ENCODE measurements at regions not wholly inside any gene's neighbourhood (a gene's known extent, or its start where the extent isn't known, plus 50 kb on each side); places are given as distances from the start of the nearest gene placed in this dataset.

DNA sequence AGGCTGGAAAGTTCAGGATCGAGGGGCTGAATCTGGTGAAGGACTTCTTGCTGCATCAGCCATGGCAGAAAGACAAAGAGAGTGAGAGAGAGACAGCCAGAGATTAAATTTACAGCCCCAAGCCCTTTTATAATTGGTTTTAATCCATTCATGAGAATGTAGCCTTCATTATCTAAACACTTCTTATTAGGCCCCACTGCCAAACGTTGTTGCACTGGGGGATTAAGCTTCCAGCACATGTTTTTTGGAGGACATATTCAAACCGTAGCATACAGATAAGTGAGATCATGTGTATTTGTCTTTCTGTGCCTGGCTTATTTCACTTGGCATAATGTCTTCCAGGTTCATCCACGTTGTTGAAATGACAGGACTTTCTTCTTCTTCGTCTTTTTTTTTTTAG, 524.7 kb downstream of the SPRY1 start:
- intact Hi-C loops (cut with micrococcal nuclease): no loop called here
- Histone ChIP-seq H2AFZ (ENCODE audit: insufficient read depth, low read depth, low read length, poor library complexity, severe bottlenecking) (no peak overlapping the region), H3K36me3 (replicated peaks in 1 of 2; ENCODE audit: control extremely low read depth in 1 of 2, control insufficient read depth in 1 of 2, extremely low read depth in 1 of 2, insufficient read depth in 2 of 2, low read length in 1 of 2) (no peaks in the 10 kb centered on the region), H3K9ac (ENCODE audit: low read length) (no peak overlapping the region), H3K4me3 (ENCODE audit: control extremely low read depth in 1 of 5, extremely low read depth in 1 of 5, insufficient read depth in 1 of 5, low read depth in 2 of 5, low read length in 4 of 5) (no peak overlapping the region), H3K27me3 (replicated peaks in 1 of 4; ENCODE audit: control extremely low read depth in 1 of 4, control insufficient read depth in 3 of 4, insufficient read depth in 4 of 4, low read length in 3 of 4) (peaks cover 0 to 3% (median 0%) of the 10 kb centered on the region in 4 experiments), H3K4me1 (ENCODE audit: control insufficient read depth in 2 of 2, insufficient read depth in 2 of 2, low read length in 2 of 2) (no peaks in the 10 kb centered on the region), H3K79me2 (ENCODE audit: control insufficient read depth, insufficient read depth, low read length) (no peaks in the 10 kb centered on the region), H3K27ac (ENCODE audit: low read length in 2 of 2) (no peak overlapping the region), H4K20me1 (ENCODE audit: control insufficient read depth, insufficient read depth, low read length, poor library complexity, severe bottlenecking) (no peaks in the 10 kb centered on the region), H3K9me3 (ENCODE audit: control extremely low read depth in 1 of 3, control insufficient read depth in 2 of 3, insufficient read depth in 1 of 3, low read length in 2 of 3) (no peaks in the 10 kb centered on the region), H3K4me2 (replicated peaks; ENCODE audit: low read depth, low read length, poor library complexity, severe bottlenecking) (no peak overlapping the region)
- ATAC-seq (ENCODE audit: low read depth): no peak
- ChIA-PET CTCF (no interaction called here), POLR2A (no interaction called here)
- DNase-seq: no peak
- H3K9me3 Mint-ChIP-seq (ENCODE audit: insufficient read depth): no peaks in the 10 kb centered on the region
- WGBS (ENCODE audit: insufficient coverage): 76% methylated on average over 3 of the region's 5 CpGs
- TF ChIP-seq EZH2 (IDR thresholded peaks at IDR 0.05; ENCODE audit: borderline replicate concordance, insufficient read depth, low read depth, low read length, poor library complexity, severe bottlenecking): no peak
- TF ChIP-seq, protein P1, sequence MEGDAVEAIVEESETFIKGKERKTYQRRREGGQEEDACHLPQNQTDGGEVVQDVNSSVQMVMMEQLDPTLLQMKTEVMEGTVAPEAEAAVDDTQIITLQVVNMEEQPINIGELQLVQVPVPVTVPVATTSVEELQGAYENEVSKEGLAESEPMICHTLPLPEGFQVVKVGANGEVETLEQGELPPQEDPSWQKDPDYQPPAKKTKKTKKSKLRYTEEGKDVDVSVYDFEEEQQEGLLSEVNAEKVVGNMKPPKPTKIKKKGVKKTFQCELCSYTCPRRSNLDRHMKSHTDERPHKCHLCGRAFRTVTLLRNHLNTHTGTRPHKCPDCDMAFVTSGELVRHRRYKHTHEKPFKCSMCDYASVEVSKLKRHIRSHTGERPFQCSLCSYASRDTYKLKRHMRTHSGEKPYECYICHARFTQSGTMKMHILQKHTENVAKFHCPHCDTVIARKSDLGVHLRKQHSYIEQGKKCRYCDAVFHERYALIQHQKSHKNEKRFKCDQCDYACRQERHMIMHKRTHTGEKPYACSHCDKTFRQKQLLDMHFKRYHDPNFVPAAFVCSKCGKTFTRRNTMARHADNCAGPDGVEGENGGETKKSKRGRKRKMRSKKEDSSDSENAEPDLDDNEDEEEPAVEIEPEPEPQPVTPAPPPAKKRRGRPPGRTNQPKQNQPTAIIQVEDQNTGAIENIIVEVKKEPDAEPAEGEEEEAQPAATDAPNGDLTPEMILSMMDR (IDR thresholded peaks at IDR 0.05): no peak
- H3K27me3 Mint-ChIP-seq: no peaks in the 10 kb centered on the region
- H3K4me3 Mint-ChIP-seq: no peak overlapping the region
- no peak overlapping the region for H3K27ac Mint-ChIP-seq
- H3K4me1 Mint-ChIP-seq: no peaks in the 10 kb centered on the region

DNA sequence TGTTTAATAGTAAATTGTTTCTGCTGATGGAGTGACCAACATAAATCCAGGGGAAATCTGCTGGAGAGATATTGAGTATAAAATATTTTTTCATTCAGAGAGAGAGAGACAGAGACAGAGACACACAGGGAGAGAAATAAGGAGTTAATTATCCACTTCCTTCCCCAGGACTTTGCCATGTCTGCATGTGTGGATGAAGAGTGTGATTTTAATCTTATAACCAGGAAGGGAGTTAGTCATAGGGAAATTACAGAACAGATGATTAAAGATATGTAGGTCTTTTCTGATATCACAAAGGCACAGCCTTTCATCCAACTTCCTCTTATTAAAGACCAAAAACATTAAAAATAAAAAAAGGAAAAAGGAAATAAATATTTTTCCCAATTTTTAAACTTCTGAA, 526.3 kb downstream of the SPRY1 start:
- no peak for TF ChIP-seq EZH2 (IDR thresholded peaks at IDR 0.05; ENCODE audit: borderline replicate concordance, insufficient read depth, low read depth, low read length, poor library complexity, severe bottlenecking)
- TF ChIP-seq, protein P1 (IDR thresholded peaks at IDR 0.05): no peak
- no peaks in the 10 kb centered on the region for H3K9me3 Mint-ChIP-seq (ENCODE audit: insufficient read depth)

More for the DNA sequence above, 526.3 kb downstream of the SPRY1 start:
- H3K79me2 ChIP-seq (ENCODE audit: control insufficient read depth, insufficient read depth, low read length): no peaks in the 10 kb centered on the region
- CTCF ChIA-PET: no interaction called here
- no peak overlapping the region for H3K9ac ChIP-seq (ENCODE audit: low read length)
- Mint-ChIP-seq H3K4me3 (no peak overlapping the region), H3K27ac (no peak overlapping the region), H3K27me3 (no peaks in the 10 kb centered on the region), H3K4me1 (no peaks in the 10 kb centered on the region)
- H3K4me1 ChIP-seq (ENCODE audit: control insufficient read depth in 2 of 2, insufficient read depth in 2 of 2, low read length in 2 of 2): no peaks in the 10 kb centered on the region
- H3K27ac ChIP-seq (ENCODE audit: low read length in 2 of 2): no peak overlapping the region
- ATAC-seq (ENCODE audit: low read depth): no peak
- no peak overlapping the region for H2AFZ ChIP-seq (ENCODE audit: insufficient read depth, low read depth, low read length, poor library complexity, severe bottlenecking)
- intact Hi-C loops (cut with micrococcal nuclease): no loop called here
- POLR2A ChIA-PET: no interaction called here
- no peaks in the 10 kb centered on the region for H3K9me3 ChIP-seq (ENCODE audit: control extremely low read depth in 1 of 3, control insufficient read depth in 2 of 3, insufficient read depth in 1 of 3, low read length in 2 of 3)
- H3K36me3 ChIP-seq (replicated peaks in 1 of 2; ENCODE audit: control extremely low read depth in 1 of 2, control insufficient read depth in 1 of 2, extremely low read depth in 1 of 2, insufficient read depth in 2 of 2, low read length in 1 of 2): no peaks in the 10 kb centered on the region
- H4K20me1 ChIP-seq (ENCODE audit: control insufficient read depth, insufficient read depth, low read length, poor library complexity, severe bottlenecking): no peaks in the 10 kb centered on the region
- H3K27me3 ChIP-seq (replicated peaks in 1 of 4; ENCODE audit: control extremely low read depth in 1 of 4, control insufficient read depth in 3 of 4, insufficient read depth in 4 of 4, low read length in 3 of 4): peaks cover 0 to 3% (median 0%) of the 10 kb centered on the region in 4 experiments
- DNase-seq: no peak
- H3K4me2 ChIP-seq (replicated peaks; ENCODE audit: low read depth, low read length, poor library complexity, severe bottlenecking): no peak overlapping the region
- no peak overlapping the region for H3K4me3 ChIP-seq (ENCODE audit: control extremely low read depth in 1 of 5, extremely low read depth in 1 of 5, insufficient read depth in 1 of 5, low read depth in 2 of 5, low read length in 4 of 5)

All from B cell (primary cell).